DOHH2 (cell line): ENCODE measurements at regions not wholly inside any gene's neighbourhood (a gene's known extent, or its start where the extent isn't known, plus 50 kb on each side); places are given as distances from the start of the nearest gene placed in this dataset.

Experiments used
- H3F3A ChIP-seq: fragments of 200-600 bp; sonication (generic), shearing (Covaris generic); 2 replicates; pipeline ENCODE4 v1.6.0; 2016; ENCODE audit warnings: antibody characterized with exemption, mild to moderate bottlenecking; ENCODE audit not compliant: control insufficient read depth, insufficient read depth
- H3K27ac ChIP-seq: fragments of 200-600 bp; sonication (generic); 2 replicates; pipeline ENCODE4 v1.5.1; 2014; ENCODE audit warnings: low read depth, mild to moderate bottlenecking, low read length, moderate library complexity
- H3K27me3 ChIP-seq: fragments of 200-600 bp; sonication (generic); 2 replicates; pipeline ENCODE4 v1.6.1; 2014; ENCODE audit warnings: mild to moderate bottlenecking, low read length, mixed read lengths; ENCODE audit not compliant: control insufficient read depth
- H3K36me3 ChIP-seq: fragments of 200-600 bp; sonication (generic); 2 replicates; pipeline ENCODE4 v1.6.1; 2014; ENCODE audit warnings: mild to moderate bottlenecking, low read length, moderate library complexity, mixed read lengths; ENCODE audit not compliant: control insufficient read depth
- H3K4me1 ChIP-seq: fragments of 200-600 bp; sonication (generic); 2 replicates; pipeline ENCODE4 v1.6.1; 2014; ENCODE audit warnings: mild to moderate bottlenecking, low read length, mixed read lengths; ENCODE audit not compliant: control insufficient read depth
- H3K4me2 ChIP-seq: fragments of 200-600 bp; sonication (generic); 2 replicates; pipeline ENCODE4 v1.6.0; 2014; ENCODE audit warnings: mild to moderate bottlenecking, low read length, moderate library complexity
- H3K4me3 ChIP-seq: fragments of 200-600 bp; sonication (generic); 2 replicates; pipeline ENCODE4 v1.5.1; 2014; ENCODE audit warnings: mild to moderate bottlenecking, low read length, mixed read lengths
- H3K79me2 ChIP-seq: fragments of 200-600 bp; sonication (generic); 2 replicates; pipeline ENCODE4 v1.6.1; 2014; ENCODE audit warnings: mild to moderate bottlenecking, low read length, mixed read lengths; ENCODE audit not compliant: control insufficient read depth
- H3K9me2 ChIP-seq: fragments of 200-600 bp; sonication (generic); replicated peaks from 2 replicates; pipeline ENCODE4 v1.6.1; 2014; ENCODE audit warnings: mild to moderate bottlenecking, low read length, mixed read lengths; ENCODE audit not compliant: control insufficient read depth
- H3K9me3 ChIP-seq: fragments of 200-600 bp; sonication (generic); 2 replicates; pipeline ENCODE4 v1.6.1; 2014; ENCODE audit warnings: antibody characterized with exemption, low read length, mixed read lengths; ENCODE audit not compliant: control insufficient read depth, insufficient read depth
- H4K20me1 ChIP-seq: fragments of 200-600 bp; sonication (generic); 2 replicates; pipeline ENCODE4 v1.6.0; 2014; ENCODE audit warnings: low read depth, mild to moderate bottlenecking, antibody characterized with exemption, low read length, moderate library complexity; ENCODE audit not compliant: control insufficient read depth, insufficient read depth
- CTCF ChIP-seq: fragments of 200-600 bp; sonication (generic); IDR thresholded peaks from one replicate; pipeline ENCODE4 v1.5.1; 2014; ENCODE audit warnings: antibody characterized with exemption, mild to moderate bottlenecking, low read depth, low read length; ENCODE audit not compliant: poor library complexity, severe bottlenecking
- EZH2phosphoT487 ChIP-seq: fragments of 200-600 bp; sonication (generic); IDR thresholded peaks from 2 replicates; pipeline ENCODE4 v1.6.1; 2017; ENCODE audit warnings: borderline replicate concordance, mild to moderate bottlenecking, antibody characterized with exemption, low read length, moderate library complexity, mixed read lengths

DNA sequence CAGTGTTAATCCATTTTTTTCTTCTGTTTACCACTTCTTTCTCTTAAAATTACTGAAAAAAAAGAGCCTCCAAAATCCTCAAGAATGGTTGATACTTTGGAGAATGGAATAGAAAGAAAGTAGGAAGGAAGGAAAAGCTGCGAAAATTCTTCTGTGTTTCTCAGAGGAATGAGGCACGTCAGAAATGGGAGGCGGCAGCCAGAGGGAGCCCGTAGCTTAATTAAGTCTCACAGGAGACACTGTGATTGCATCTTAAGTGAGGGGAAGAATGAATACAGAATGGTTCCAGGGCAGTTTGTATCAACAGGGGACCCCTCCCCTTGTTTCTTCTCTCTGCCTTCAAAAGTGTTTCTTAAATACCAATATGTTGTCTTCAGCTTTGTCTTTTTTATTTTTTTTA lies 1099.5 kb downstream of the PLA2G4A start:
- no peaks in the 10 kb centered on the region for H3K79me2 ChIP-seq
- no peaks in the 10 kb centered on the region for H3K4me1 ChIP-seq
- no peaks in the 10 kb centered on the region for H4K20me1 ChIP-seq
- H3K36me3 ChIP-seq, result no peaks in the 10 kb centered on the region
- H3K9me3 ChIP-seq, result no peaks in the 10 kb centered on the region
- no peaks in the 10 kb centered on the region for H3K9me2 ChIP-seq
- H3K4me3 ChIP-seq, result no peak overlapping the region
- no peak overlapping the region for H3K27ac ChIP-seq
- no peak overlapping the region for H3K4me2 ChIP-seq
- no peaks in the 10 kb centered on the region for H3K27me3 ChIP-seq
- TF ChIP-seq EZH2phosphoT487, result no peak
- no peaks in the 10 kb centered on the region for H3F3A ChIP-seq

GRCh38 chr1:187928696-187929095 lies 1099.9 kb downstream of the PLA2G4A start:
- Histone ChIP-seq H3K27me3 (no peaks in the 10 kb centered on the region), H3K79me2 (no peaks in the 10 kb centered on the region), H3K4me2 (no peak overlapping the region), H3K36me3 (no peaks in the 10 kb centered on the region), H3F3A (no peaks in the 10 kb centered on the region), H3K4me3 (no peak overlapping the region), H3K9me3 (no peaks in the 10 kb centered on the region), H3K9me2 (no peaks in the 10 kb centered on the region), H3K27ac (no peak overlapping the region), H4K20me1 (no peaks in the 10 kb centered on the region), H3K4me1 (no peaks in the 10 kb centered on the region)
- TF ChIP-seq EZH2phosphoT487 (no peak), CTCF (no peak)

GRCh38 chr1:187931776-187932175 lies 1103.0 kb downstream of the PLA2G4A start:
- H3F3A ChIP-seq, result no peaks in the 10 kb centered on the region
- H3K9me2 ChIP-seq, result no peaks in the 10 kb centered on the region
- no peak overlapping the region for H3K4me2 ChIP-seq
- H4K20me1 ChIP-seq, result no peaks in the 10 kb centered on the region
- no peaks in the 10 kb centered on the region for H3K36me3 ChIP-seq
- TF ChIP-seq EZH2phosphoT487, result no peak
- no peak for TF ChIP-seq CTCF
- no peaks in the 10 kb centered on the region for H3K4me1 ChIP-seq
- H3K27ac ChIP-seq, result no peak overlapping the region
- H3K27me3 ChIP-seq, result no peaks in the 10 kb centered on the region
- H3K4me3 ChIP-seq, result no peak overlapping the region
- H3K9me3 ChIP-seq, result no peaks in the 10 kb centered on the region
- no peaks in the 10 kb centered on the region for H3K79me2 ChIP-seq

GRCh38 chr1:187933562-187934419 lies 1105.0 kb downstream of the PLA2G4A start:
- TF ChIP-seq EZH2phosphoT487 (no peak), CTCF (no peak)
- Histone ChIP-seq H3K9me2 (no peaks in the 10 kb centered on the region), H3K79me2 (no peaks in the 10 kb centered on the region), H3F3A (no peaks in the 10 kb centered on the region), H3K36me3 (no peaks in the 10 kb centered on the region), H3K4me3 (no peak overlapping the region), H3K4me2 (no peak overlapping the region), H4K20me1 (no peaks in the 10 kb centered on the region), H3K27me3 (no peaks in the 10 kb centered on the region), H3K27ac (no peak overlapping the region), H3K9me3 (no peaks in the 10 kb centered on the region), H3K4me1 (no peaks in the 10 kb centered on the region)
